H1 (cell line): ENCODE measurements at regions not wholly inside any gene's neighbourhood (a gene's known extent, or its start where the extent isn't known, plus 50 kb on each side); places are given as distances from the start of the nearest gene placed in this dataset.
A peak's percentile ranks its signal among the peaks of the same experiment; 100 is the strongest.

Source experiments
- CTCF ChIA-PET: fragments of 300-600 bp; sonication (Branson Sonifier 250); formaldehyde crosslinking; loops from one replicate; lab custom pipeline; 2021; ENCODE audit not compliant: partially characterized antibody; lab: Charles Lee
- POLR2A ChIA-PET: fragments of 300-600 bp; sonication (Branson Sonifier 250); formaldehyde crosslinking; loops from one replicate; lab custom pipeline; 2021; ENCODE audit warnings: inconsistent platforms; ENCODE audit not compliant: partially characterized antibody; lab: Charles Lee
- DNase-seq, 2 experiments: peaks; one replicate each; pipeline versions ENCODE4 v3.0.0 to v3.0.0-alpha.2; 2010 to 2022; ENCODE audit warnings: low spot score in 2 of 2, low read depth in 1 of 2, mixed read lengths in 1 of 2
- FAIRE-seq: peaks from 2 replicates; lab custom pipeline; 2011; peaks lifted over from hg19 to GRCh38; lab: Jason Lieb, UNC
- H2AFZ ChIP-seq: 2 replicates; pipeline ENCODE4 v1.8.1; 2012; ENCODE audit warnings: low read length, inconsistent platforms
- H2AK5ac ChIP-seq: 2 replicates; pipeline ENCODE4 v1.6.1; 2013; ENCODE audit warnings: low read depth, low read length
- H2BK120ac ChIP-seq: replicated peaks from 2 replicates; pipeline ENCODE3; 2013; ENCODE audit warnings: low read depth, low read length, inconsistent platforms
- H2BK12ac ChIP-seq: 2 replicates; pipeline ENCODE4 v1.6.1; 2013; ENCODE audit warnings: low read depth, low read length
- H2BK15ac ChIP-seq: 2 replicates; pipeline ENCODE4 v1.6.1; 2013; ENCODE audit warnings: low read length
- H2BK20ac ChIP-seq: 2 replicates; pipeline ENCODE4 v1.6.1; 2013; ENCODE audit warnings: low read length
- H2BK5ac ChIP-seq: 2 replicates; pipeline ENCODE4 v1.6.1; 2013; ENCODE audit warnings: low read depth, low read length
- H3K14ac ChIP-seq: 2 replicates; pipeline ENCODE4 v1.6.1; 2013; ENCODE audit warnings: inconsistent platforms; ENCODE audit not compliant: insufficient read length
- H3K18ac ChIP-seq: 2 replicates; pipeline ENCODE4 v1.6.1; 2013; ENCODE audit warnings: low read length; ENCODE audit errors: extremely low read depth
- H3K23ac ChIP-seq: 2 replicates; pipeline ENCODE4 v1.6.1; 2013; ENCODE audit warnings: inconsistent platforms; ENCODE audit not compliant: insufficient read length
- H3K23me2 ChIP-seq: 2 replicates; pipeline ENCODE4 v1.6.1; 2013; ENCODE audit warnings: low read depth, low read length
- H3K27ac ChIP-seq: 2 replicates; pipeline ENCODE4 v1.6.1; 2011; ENCODE audit warnings: low read depth, low read length, inconsistent platforms
- H3K27me3 ChIP-seq, 4 experiments: replicated peaks in 1 of 4; 1 replicate in 1 of 4; 2 replicates in 3 of 4; pipeline versions ENCODE4 v1.6.1 to v1.8.1; 2011 to 2013; ENCODE audit warnings: low read length in 3 of 4, mild to moderate bottlenecking in 3 of 4, inconsistent platforms in 2 of 4, mixed read lengths in 2 of 4, moderate library complexity in 1 of 4; ENCODE audit not compliant: control insufficient read depth in 3 of 4, insufficient read depth in 3 of 4; ENCODE audit errors: extremely low read depth in 1 of 4
- H3K36me3 ChIP-seq, 4 experiments: 2 replicates each; pipeline versions ENCODE4 v1.6.1 to v1.8.1; 2011 to 2013; ENCODE audit warnings: mild to moderate bottlenecking in 4 of 4, low read length in 3 of 4, moderate library complexity in 2 of 4, control low read depth in 1 of 4, inconsistent platforms in 1 of 4; ENCODE audit not compliant: insufficient read depth in 4 of 4, control insufficient read depth in 2 of 4
- H3K4ac ChIP-seq: replicated peaks from 2 replicates; pipeline ENCODE3; 2013; ENCODE audit warnings: low read length, low read depth, mixed read lengths, inconsistent platforms; ENCODE audit not compliant: insufficient read length
- H3K4me1 ChIP-seq, 4 experiments: replicated peaks in 1 of 4; 1 replicate in 1 of 4; 2 replicates in 3 of 4; pipeline versions ENCODE4 v1.6.1 to v1.8.1; 2011 to 2013; ENCODE audit warnings: low read length in 3 of 4, inconsistent platforms in 2 of 4, mixed read lengths in 1 of 4; ENCODE audit not compliant: insufficient read depth in 4 of 4, control insufficient read depth in 3 of 4
- H3K4me2 ChIP-seq, 2 experiments: 2 replicates each; pipeline versions ENCODE4 v1.6.1 to v1.8.1; 2011 to 2013; ENCODE audit warnings: low read depth in 2 of 2, low read length in 2 of 2, control low read depth in 1 of 2, inconsistent platforms in 1 of 2, mild to moderate bottlenecking in 1 of 2; ENCODE audit not compliant: insufficient read depth in 1 of 2
- H3K4me3 ChIP-seq, 4 experiments: fragments of 200-600, 300-600 bp in 1 of 4; sonication (generic), shearing (Covaris generic), sonication (Bioruptor Twin) in 1 of 4; 2 replicates each; pipeline versions ENCODE4 v1.5.1 to v1.8.1; 2011 to 2016; ENCODE audit warnings: low read length in 4 of 4, low read depth in 3 of 4, control low read depth in 2 of 4, inconsistent platforms in 2 of 4, mild to moderate bottlenecking in 2 of 4, mixed read lengths in 1 of 4, moderate library complexity in 1 of 4; ENCODE audit not compliant: insufficient read depth in 2 of 4; ENCODE audit errors: extremely low read depth in 1 of 4
- H3K56ac ChIP-seq: replicated peaks from 2 replicates; pipeline ENCODE3; 2013; ENCODE audit warnings: low read depth, mild to moderate bottlenecking, mixed read lengths, low read length, inconsistent platforms; ENCODE audit not compliant: insufficient read length
- H3K79me1 ChIP-seq: 2 replicates; pipeline ENCODE4 v1.6.1; 2013; ENCODE audit warnings: low read depth, low read length, control low read depth
- H3K79me2 ChIP-seq, 2 experiments: 2 replicates each; pipeline versions ENCODE4 v1.6.1 to v1.8.1; 2012 to 2013; ENCODE audit warnings: low read length in 2 of 2, mild to moderate bottlenecking in 2 of 2, inconsistent platforms in 1 of 2; ENCODE audit not compliant: insufficient read depth in 2 of 2, control insufficient read depth in 1 of 2
- H3K9ac ChIP-seq, 4 experiments: replicated peaks in 1 of 4; 1 replicate in 1 of 4; 2 replicates in 3 of 4; pipeline versions ENCODE4 v1.6.1 to v1.8.1; 2011 to 2013; ENCODE audit warnings: low read depth in 3 of 4, low read length in 3 of 4, control low read depth in 2 of 4, mild to moderate bottlenecking in 2 of 4, moderate library complexity in 2 of 4, inconsistent platforms in 1 of 4; ENCODE audit errors: extremely low read depth in 1 of 4
- H3K9me3 ChIP-seq, 2 experiments: 2 replicates each; pipeline versions ENCODE4 v1.6.1 to v1.8.1; 2012 to 2013; ENCODE audit warnings: mild to moderate bottlenecking in 2 of 2, moderate library complexity in 2 of 2, control low read depth in 1 of 2, inconsistent platforms in 1 of 2, low read depth in 1 of 2, low read length in 1 of 2, mixed read lengths in 1 of 2; ENCODE audit not compliant: insufficient read depth in 2 of 2
- H4K20me1 ChIP-seq, 2 experiments: replicated peaks in 1 of 2; 2 replicates each; pipeline versions ENCODE3 to v1.8.1; 2011 to 2013; ENCODE audit warnings: inconsistent platforms in 2 of 2, low read length in 2 of 2, mild to moderate bottlenecking in 1 of 2; ENCODE audit not compliant: insufficient read depth in 2 of 2, control insufficient read depth in 1 of 2
- H4K5ac ChIP-seq: 2 replicates; pipeline ENCODE4 v1.6.1; 2013; ENCODE audit warnings: low read length, low read depth, mixed read lengths, inconsistent platforms; ENCODE audit not compliant: insufficient read length
- H4K8ac ChIP-seq: 2 replicates; pipeline ENCODE4 v1.8.0; 2013; ENCODE audit warnings: mild to moderate bottlenecking, moderate library complexity, low read length, inconsistent platforms; ENCODE audit not compliant: insufficient read depth; ENCODE audit errors: extremely low read depth
- H4K91ac ChIP-seq: replicated peaks from 2 replicates; pipeline ENCODE3; 2013; ENCODE audit warnings: low read length, mixed read lengths, inconsistent platforms; ENCODE audit not compliant: insufficient read length
- CBX5 ChIP-seq: fragments of 300-800, 300-1000 bp; sonication (generic); IDR thresholded peaks from 2 replicates; pipeline ENCODE4 v1.7.1; 2016; ENCODE audit warnings: antibody characterized with exemption, low read length, low read depth
- CEBPB ChIP-seq: IDR thresholded peaks from 2 replicates; pipeline ENCODE4 v1.6.1; 2012; ENCODE audit warnings: low read depth, low read length
- CHD2 ChIP-seq: IDR thresholded peaks from 2 replicates; pipeline ENCODE4 v1.6.1; 2012; ENCODE audit warnings: low read length, improper control_type of control experiment
- CREB1 ChIP-seq: IDR thresholded peaks from 2 replicates; pipeline ENCODE4 v1.6.1; 2012; ENCODE audit warnings: inconsistent platforms
- CTCF ChIP-seq, 3 experiments: IDR thresholded peaks; 1 replicate in 2 of 3; 2 replicates in 1 of 3; pipeline versions ENCODE4 v1.5.1 to v1.6.1; 2011; ENCODE audit warnings: low read length in 3 of 3, mild to moderate bottlenecking in 3 of 3, inconsistent platforms in 2 of 3, low read depth in 1 of 3, moderate library complexity in 1 of 3; ENCODE audit not compliant: insufficient read depth in 1 of 3; ENCODE audit errors: control extremely low read depth in 1 of 3
- RAD21 ChIP-seq, 2 experiments: IDR thresholded peaks in 1 of 2; conservative IDR thresholded peaks in 1 of 2; 2 replicates each; pipeline ENCODE4 v1.6.1; 2011; ENCODE audit warnings: low read depth in 2 of 2, low read length in 2 of 2, improper control_type of control experiment in 1 of 2, inconsistent platforms in 1 of 2, mild to moderate bottlenecking in 1 of 2, moderate library complexity in 1 of 2
- SIRT6 ChIP-seq: IDR thresholded peaks from one replicate; pipeline ENCODE4 v1.7.1; 2012; ENCODE audit warnings: low read length, inconsistent platforms
- ZNF274 ChIP-seq: IDR thresholded peaks from 2 replicates; pipeline ENCODE4 v1.7.0; 2012; ENCODE audit warnings: low read length, borderline replicate concordance; ENCODE audit errors: extremely low read depth
- WGBS, 2 experiments: shearing (Covaris generic) in 1 of 2; methylation state at CpG; one replicate each; pipeline versions ENCODE4 v1.1.6 to v1.1.7; 2013 to 2015; ENCODE audit warnings: low lambda C conversion rate in 2 of 2, mixed read lengths in 2 of 2, inconsistent platforms in 1 of 2, low coverage in 1 of 2, missing lambda C conversion rate in 1 of 2; ENCODE audit not compliant: insufficient replicate concordance in 2 of 2, insufficient coverage in 1 of 2, insufficient read length in 1 of 2; ENCODE audit errors: extremely low coverage in 1 of 2, missing lambda C conversion rate in 1 of 2; 5-methylcytosine and 5-hydroxymethylcytosine counted together

DNA sequence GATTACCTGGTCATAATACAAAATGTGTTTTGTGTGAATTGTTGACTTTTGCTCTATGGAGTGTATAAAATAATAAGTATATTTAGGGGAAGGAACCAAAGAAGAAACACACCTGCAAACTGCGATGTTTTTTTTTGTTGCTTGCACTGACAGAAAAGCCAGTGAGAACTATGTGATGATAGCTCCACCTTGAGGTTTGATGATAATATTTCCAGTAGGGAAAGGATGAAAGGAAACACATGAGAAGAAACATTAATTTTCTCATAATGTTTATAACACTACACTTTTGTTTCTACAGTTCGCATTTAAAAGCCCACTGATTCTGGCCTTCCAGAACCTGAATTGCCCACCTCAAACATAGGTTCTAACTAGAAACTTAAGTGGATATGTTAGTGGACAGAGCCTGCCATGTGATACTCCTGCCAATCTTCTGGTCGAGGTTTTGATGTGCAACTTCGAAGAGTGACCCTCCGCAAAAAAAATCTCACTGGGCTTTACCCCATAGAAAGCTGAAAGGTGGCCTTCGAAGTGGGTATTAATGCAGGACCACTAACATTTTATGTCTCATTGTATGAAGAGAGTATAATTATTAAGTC is 476.4 kb upstream of the SPHKAP start:
- Histone ChIP-seq H2AFZ (no peak overlapping the region), H3K14ac (no peak overlapping the region), H3K56ac (no peak overlapping the region), H4K5ac (no peak overlapping the region), H2AK5ac (no peak overlapping the region), H4K91ac (no peak overlapping the region), H3K79me1 (no peaks in the 10 kb centered on the region), H2BK15ac (no peak overlapping the region), H2BK20ac (no peak overlapping the region), H4K20me1 (no peaks in the 10 kb centered on the region), H3K23me2 (no peaks in the 10 kb centered on the region; the same call in 1 of the 2 replicates), H3K36me3 (no peaks in the 10 kb centered on the region), H2BK120ac (no peak overlapping the region), H4K8ac (no peak overlapping the region), H3K79me2 (no peaks in the 10 kb centered on the region), H3K9me3 (no peaks in the 10 kb centered on the region), H2BK12ac (no peak overlapping the region), H3K23ac (no peak overlapping the region), H3K4me3 (no peak overlapping the region), H2BK5ac (no peak overlapping the region), H3K9ac (no peak overlapping the region), H3K4me2 (no peak overlapping the region), H3K4ac (no peak overlapping the region), H3K18ac (no peak overlapping the region), H3K4me1 (no peaks in the 10 kb centered on the region), H3K27me3 (no peaks in the 10 kb centered on the region), H3K27ac (no peak overlapping the region)
- WGBS, 2 experiments, result 62% methylated on average over 6 of the region's 6 CpGs; no CpG with 5 or more reads in 1 of the 2 experiments
- CTCF ChIA-PET, result interaction anchor here (0.8 to 3.1 kb wide), 12 partner anchors 9 to 768 kb away, joined by 3 to 17 read pairs (median 4); no protein-coding TSS in a partner anchor
- POLR2A ChIA-PET, result no interaction called here
- no peak for DNase-seq
- FAIRE-seq, result peak; percentile 48
- TF ChIP-seq CEBPB, result no peak
- no peak for TF ChIP-seq ZNF274
- peak; percentile 86 to 89 for TF ChIP-seq RAD21 (IDR thresholded peaks at IDR 0.05 in 1 of 2, conservative IDR thresholded peaks at IDR 0.05 in 1 of 2; ENCODE audit: low read depth in 2 of 2, low read length in 2 of 2)
- no peak for TF ChIP-seq CREB1
- no peak for TF ChIP-seq CHD2
- no peak for TF ChIP-seq CBX5
- TF ChIP-seq CTCF (IDR thresholded peaks at IDR 0.05; ENCODE audit: control extremely low read depth in 1 of 3, insufficient read depth in 1 of 3, low read depth in 1 of 3, low read length in 3 of 3), result peak in 2 of 3 experiments; percentile 48 to 52; a peak in 2 of 4 replicates
- no peak for TF ChIP-seq SIRT6
